ENCODE measurements at regions not wholly inside any gene's neighbourhood (a gene's known extent, or its start where the extent isn't known, plus 50 kb on each side); places are given as distances from the start of the nearest gene placed in this dataset.

DNA sequence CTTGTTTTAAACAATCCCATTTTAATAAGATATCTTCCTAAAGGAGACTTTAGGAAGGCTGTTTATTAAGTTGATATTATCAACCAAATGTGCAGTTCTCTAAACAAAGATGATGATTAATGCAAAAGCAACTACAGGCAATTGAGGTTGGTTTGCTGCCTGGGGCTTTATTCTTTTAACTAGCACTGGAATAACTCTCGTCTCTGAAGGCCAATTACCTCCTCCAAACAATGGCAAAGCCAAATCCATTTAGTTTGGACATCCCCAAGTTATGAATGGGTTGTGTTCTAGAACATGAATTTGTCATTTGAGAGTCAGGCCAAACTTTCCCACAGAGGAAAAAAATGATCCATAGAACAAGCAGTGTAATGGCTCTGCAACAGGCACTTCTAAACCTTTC, 114.1 kb downstream of the SLC16A9 start:
- DNase-seq (ENCODE audit: low spot score) (no peak), ATAC-seq (no peak)
- ChIA-PET CTCF (no interaction called here), POLR2A (no interaction called here)
- Mint-ChIP-seq H3K27me3 (ENCODE audit: low read depth) (no peaks in the 10 kb centered on the region), H3K9me3 (no peaks in the 10 kb centered on the region), H3K4me1 (no peaks in the 10 kb centered on the region), H3K4me3 (no peak overlapping the region), H3K36me3 (no peaks in the 10 kb centered on the region), H3K27ac (no peak overlapping the region)
- TF ChIP-seq GTF2I (CRISPR knock-in tag; conservative IDR thresholded peaks at IDR 0.05): no peak

GRCh38 chr10:59593768-59594167, 115.9 kb downstream of the SLC16A9 start:
- Mint-ChIP-seq H3K27ac (no peak overlapping the region), H3K4me1 (no peaks in the 10 kb centered on the region), H3K4me3 (no peak overlapping the region), H3K36me3 (no peaks in the 10 kb centered on the region), H3K27me3 (ENCODE audit: low read depth) (no peaks in the 10 kb centered on the region), H3K9me3 (peaks cover 8% of the 10 kb centered on the region)
- ChIA-PET CTCF (no interaction called here), POLR2A (no interaction called here)
- DNase-seq (ENCODE audit: low spot score) (no peak), ATAC-seq (no peak)
- TF ChIP-seq KAT7 (CRISPR knock-in tag; IDR thresholded peaks at IDR 0.05; ENCODE audit: borderline replicate concordance): no peak
- TF ChIP-seq CREM (CRISPR knock-in tag; IDR thresholded peaks at IDR 0.05): no peak
- TF ChIP-seq NFE2L1 (CRISPR knock-in tag; IDR thresholded peaks at IDR 0.05): no peak
- TF ChIP-seq ZBTB21 (CRISPR knock-in tag; IDR thresholded peaks at IDR 0.05; ENCODE audit: borderline replicate concordance): no peak
- no peak for TF ChIP-seq EMX1 (CRISPR knock-in tag; IDR thresholded peaks at IDR 0.05)
- TF ChIP-seq PREB (CRISPR knock-in tag; IDR thresholded peaks at IDR 0.05; ENCODE audit: borderline replicate concordance): no peak
- TF ChIP-seq NR2C2 (CRISPR knock-in tag; IDR thresholded peaks at IDR 0.05): no peak
- TF ChIP-seq, protein P1, sequence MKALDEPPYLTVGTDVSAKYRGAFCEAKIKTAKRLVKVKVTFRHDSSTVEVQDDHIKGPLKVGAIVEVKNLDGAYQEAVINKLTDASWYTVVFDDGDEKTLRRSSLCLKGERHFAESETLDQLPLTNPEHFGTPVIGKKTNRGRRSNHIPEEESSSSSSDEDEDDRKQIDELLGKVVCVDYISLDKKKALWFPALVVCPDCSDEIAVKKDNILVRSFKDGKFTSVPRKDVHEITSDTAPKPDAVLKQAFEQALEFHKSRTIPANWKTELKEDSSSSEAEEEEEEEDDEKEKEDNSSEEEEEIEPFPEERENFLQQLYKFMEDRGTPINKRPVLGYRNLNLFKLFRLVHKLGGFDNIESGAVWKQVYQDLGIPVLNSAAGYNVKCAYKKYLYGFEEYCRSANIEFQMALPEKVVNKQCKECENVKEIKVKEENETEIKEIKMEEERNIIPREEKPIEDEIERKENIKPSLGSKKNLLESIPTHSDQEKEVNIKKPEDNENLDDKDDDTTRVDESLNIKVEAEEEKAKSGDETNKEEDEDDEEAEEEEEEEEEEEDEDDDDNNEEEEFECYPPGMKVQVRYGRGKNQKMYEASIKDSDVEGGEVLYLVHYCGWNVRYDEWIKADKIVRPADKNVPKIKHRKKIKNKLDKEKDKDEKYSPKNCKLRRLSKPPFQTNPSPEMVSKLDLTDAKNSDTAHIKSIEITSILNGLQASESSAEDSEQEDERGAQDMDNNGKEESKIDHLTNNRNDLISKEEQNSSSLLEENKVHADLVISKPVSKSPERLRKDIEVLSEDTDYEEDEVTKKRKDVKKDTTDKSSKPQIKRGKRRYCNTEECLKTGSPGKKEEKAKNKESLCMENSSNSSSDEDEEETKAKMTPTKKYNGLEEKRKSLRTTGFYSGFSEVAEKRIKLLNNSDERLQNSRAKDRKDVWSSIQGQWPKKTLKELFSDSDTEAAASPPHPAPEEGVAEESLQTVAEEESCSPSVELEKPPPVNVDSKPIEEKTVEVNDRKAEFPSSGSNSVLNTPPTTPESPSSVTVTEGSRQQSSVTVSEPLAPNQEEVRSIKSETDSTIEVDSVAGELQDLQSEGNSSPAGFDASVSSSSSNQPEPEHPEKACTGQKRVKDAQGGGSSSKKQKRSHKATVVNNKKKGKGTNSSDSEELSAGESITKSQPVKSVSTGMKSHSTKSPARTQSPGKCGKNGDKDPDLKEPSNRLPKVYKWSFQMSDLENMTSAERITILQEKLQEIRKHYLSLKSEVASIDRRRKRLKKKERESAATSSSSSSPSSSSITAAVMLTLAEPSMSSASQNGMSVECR (CRISPR knock-in tag; IDR thresholded peaks at IDR 0.05; ENCODE audit: borderline replicate concordance): no peak
- no peak for TF ChIP-seq TEAD1 (CRISPR knock-in tag; IDR thresholded peaks at IDR 0.05)
- no peak for TF ChIP-seq JAZF1 (CRISPR knock-in tag; IDR thresholded peaks at IDR 0.05)
- no peak for TF ChIP-seq ZNF263 (CRISPR knock-in tag; IDR thresholded peaks at IDR 0.05; ENCODE audit: low read depth)
- TF ChIP-seq NR3C1 (CRISPR knock-in tag; conservative IDR thresholded peaks at IDR 0.05; ENCODE audit: low read depth): no peak
- no peak for TF ChIP-seq TCF7 (CRISPR knock-in tag; IDR thresholded peaks at IDR 0.05; ENCODE audit: low read depth)

DNA sequence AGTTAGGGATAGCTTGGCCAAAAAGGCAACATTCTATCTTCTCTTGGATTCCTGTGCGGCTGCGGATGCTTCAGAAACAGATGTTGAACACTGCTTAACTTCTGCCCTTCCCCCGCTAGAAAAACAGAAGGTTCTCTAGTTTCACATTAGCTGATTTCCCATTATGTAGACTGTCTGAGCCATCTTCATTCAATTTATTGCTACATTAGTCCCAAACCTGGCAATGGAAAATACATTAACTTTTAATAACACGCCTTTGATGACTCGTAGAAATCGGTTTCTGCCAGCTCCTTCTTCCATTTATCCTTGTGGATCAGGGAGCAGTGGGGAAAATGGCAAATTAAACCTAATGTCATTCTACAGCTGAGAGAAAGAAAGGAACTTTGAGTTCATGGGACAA, 119.9 kb downstream of the SLC16A9 start:
- H3K27me3 Mint-ChIP-seq (ENCODE audit: low read depth): peaks cover 3% of the 10 kb centered on the region; the same call in 1 of the 2 replicates
- ChIA-PET CTCF (no interaction called here), POLR2A (no interaction called here)
- H3K9me3 Mint-ChIP-seq: peaks cover 21% of the 10 kb centered on the region
- no peak overlapping the region for H3K27ac Mint-ChIP-seq
- no peaks in the 10 kb centered on the region for H3K4me1 Mint-ChIP-seq
- no peak for DNase-seq (ENCODE audit: low spot score)
- no peak overlapping the region for H3K4me3 Mint-ChIP-seq
- no peaks in the 10 kb centered on the region for H3K36me3 Mint-ChIP-seq
- no peak for ATAC-seq
- TF ChIP-seq TEAD4 (CRISPR knock-in tag; IDR thresholded peaks at IDR 0.05): no peak
- TF ChIP-seq ELF4 (CRISPR knock-in tag; IDR thresholded peaks at IDR 0.05; ENCODE audit: low read depth): no peak
- TF ChIP-seq NR2C2 (CRISPR knock-in tag; IDR thresholded peaks at IDR 0.05): no peak
- TF ChIP-seq ZNF281 (CRISPR knock-in tag; IDR thresholded peaks at IDR 0.05): no peak
- TF ChIP-seq ESRRA (CRISPR knock-in tag; IDR thresholded peaks at IDR 0.05; ENCODE audit: borderline replicate concordance): no peak
- TF ChIP-seq ETV6 (CRISPR knock-in tag; IDR thresholded peaks at IDR 0.05): no peak
- TF ChIP-seq ZNF317 (CRISPR knock-in tag; IDR thresholded peaks at IDR 0.05; ENCODE audit: borderline replicate concordance, low read depth): no peak
- no peak for TF ChIP-seq AR (CRISPR knock-in tag; IDR thresholded peaks at IDR 0.05)
